ENCODE measurements at regions not wholly inside any gene's neighbourhood (a gene's known extent, or its start where the extent isn't known, plus 50 kb on each side); places are given as distances from the start of the nearest gene placed in this dataset.

- H3K9me3 ChIP-seq = peaks cover 0 to 25% (median 0%) of the 10 kb centered on the region in 11 donors
- H3K27ac ChIP-seq = no peak overlapping the region
- intact Hi-C loops (cut with DNase I) = no loop called here
- TF ChIP-seq CTCF (IDR thresholded peaks at IDR 0.05) = no peak
- no peaks in the 10 kb centered on the region for H3K36me3 ChIP-seq
- DNase-seq (no peak), ATAC-seq (no peak)
- H3K27me3 ChIP-seq = no peaks in the 10 kb centered on the region
- H3K4me3 ChIP-seq = no peak overlapping the region
- H3K4me1 ChIP-seq = no peaks in the 10 kb centered on the region
- WGBS, 2 donors = 86 to 89% methylated on average over 9 of the region's 9 CpGs
Observed at GRCh38 chr1:240683576-240683975, 71.6 kb upstream of the GREM2 start.

GRCh38 chr1:240682859-240683242 lies 70.9 kb upstream of the GREM2 start:
- no peak for ATAC-seq
- no peak for TF ChIP-seq CTCF (IDR thresholded peaks at IDR 0.05)
- no peak overlapping the region for H3K4me3 ChIP-seq
- WGBS, 2 donors = 81 to 82% methylated on average over 10 of the region's 10 CpGs
- H3K4me1 ChIP-seq = no peaks in the 10 kb centered on the region
- DNase-seq = no peak
- H3K9me3 ChIP-seq = peaks cover 0 to 25% (median 0%) of the 10 kb centered on the region in 11 donors
- H3K27ac ChIP-seq = no peak overlapping the region
- H3K36me3 ChIP-seq = no peaks in the 10 kb centered on the region
- no peaks in the 10 kb centered on the region for H3K27me3 ChIP-seq
- intact Hi-C loops (cut with DNase I) = no loop called here

GRCh38 chr1:240682166-240682858 lies 70.4 kb upstream of the GREM2 start:
- Histone ChIP-seq H3K27me3 (no peaks in the 10 kb centered on the region), H3K27ac (no peak overlapping the region), H3K4me1 (no peaks in the 10 kb centered on the region), H3K9me3 (peaks cover 0 to 26% (median 0%) of the 10 kb centered on the region in 11 donors), H3K36me3 (no peaks in the 10 kb centered on the region), H3K4me3 (no peak overlapping the region)
- 40 to 60% methylated on average over 6 of the region's 6 CpGs for WGBS, 2 donors
- TF ChIP-seq CTCF (IDR thresholded peaks at IDR 0.05) = no peak
- intact Hi-C loops (cut with DNase I) = no loop called here
- DNase-seq = no peak
- ATAC-seq = no peak

- intact Hi-C loops (cut with DNase I) = no loop called here
- H3K4me3 ChIP-seq = no peak overlapping the region
- H3K36me3 ChIP-seq = no peaks in the 10 kb centered on the region
- no peak for ATAC-seq
- TF ChIP-seq CTCF (IDR thresholded peaks at IDR 0.05) = no peak
- 68 to 69% methylated on average over 2 of the region's 2 CpGs for WGBS, 2 donors
- peaks cover 0 to 7% (median 0%) of the 10 kb centered on the region in 11 donors for H3K9me3 ChIP-seq
- H3K27me3 ChIP-seq = no peaks in the 10 kb centered on the region
- no peak for DNase-seq
- H3K4me1 ChIP-seq = no peaks in the 10 kb centered on the region
- H3K27ac ChIP-seq = no peak overlapping the region
Observed at GRCh38 chr1:240672132-240672811, 60.3 kb upstream of the GREM2 start.
